Glomerular endothelial cell (primary cell): ENCODE measurements at regions not wholly inside any gene's neighbourhood (a gene's known extent, or its start where the extent isn't known, plus 50 kb on each side); places are given as distances from the start of the nearest gene placed in this dataset.
"Not testable (repeated sequence)": the region's sequence is repeated elsewhere in the genome, so short reads cannot be mapped to it uniquely, and the experiment has no call there.

Experiments used
- DNase-seq: peaks from one replicate; pipeline ENCODE4 v3.0.0-alpha.2; 2011; ENCODE audit warnings: low read depth, low spot score; ENCODE audit errors: extremely low read depth

DNA sequence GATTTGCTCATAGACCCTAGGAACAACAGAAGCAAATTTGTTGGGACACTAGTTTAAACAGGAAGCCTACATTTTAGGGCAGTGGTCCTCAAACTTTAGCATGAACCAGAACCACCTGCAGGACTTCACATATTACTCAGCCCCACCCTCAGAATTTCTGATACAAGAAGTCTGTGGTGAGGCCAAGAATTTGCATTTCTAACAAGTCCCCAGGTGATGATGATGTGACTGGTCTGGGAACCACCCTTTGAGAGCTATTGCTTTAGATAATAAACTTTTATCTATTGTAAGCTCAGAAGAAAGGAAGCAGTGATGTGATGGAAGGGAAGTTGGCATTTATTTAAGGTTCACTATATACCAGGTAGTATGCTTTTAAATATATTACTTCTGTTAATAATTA, 194.0 kb downstream of the FAM181B start:
- no peak for DNase-seq

DNA sequence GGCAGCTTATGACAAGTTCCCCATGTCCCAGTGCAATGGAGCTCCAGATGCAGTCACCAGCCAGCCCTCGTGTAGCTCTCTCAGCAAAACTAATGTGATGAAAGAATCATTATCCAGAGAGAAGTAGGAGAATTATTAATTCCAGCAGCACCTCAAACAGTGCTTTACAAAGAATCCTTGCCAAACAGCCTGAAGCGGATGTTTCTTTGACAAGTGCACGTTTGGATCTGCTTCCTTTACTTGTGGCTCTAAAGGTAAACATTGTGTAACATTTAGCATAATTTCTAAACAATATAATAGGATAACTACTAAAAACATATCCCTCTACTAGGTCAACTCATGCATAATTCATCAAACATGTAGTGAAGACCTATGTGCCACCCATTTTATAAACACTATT, 197.0 kb downstream of the FAM181B start:
- no peak for DNase-seq

DNA sequence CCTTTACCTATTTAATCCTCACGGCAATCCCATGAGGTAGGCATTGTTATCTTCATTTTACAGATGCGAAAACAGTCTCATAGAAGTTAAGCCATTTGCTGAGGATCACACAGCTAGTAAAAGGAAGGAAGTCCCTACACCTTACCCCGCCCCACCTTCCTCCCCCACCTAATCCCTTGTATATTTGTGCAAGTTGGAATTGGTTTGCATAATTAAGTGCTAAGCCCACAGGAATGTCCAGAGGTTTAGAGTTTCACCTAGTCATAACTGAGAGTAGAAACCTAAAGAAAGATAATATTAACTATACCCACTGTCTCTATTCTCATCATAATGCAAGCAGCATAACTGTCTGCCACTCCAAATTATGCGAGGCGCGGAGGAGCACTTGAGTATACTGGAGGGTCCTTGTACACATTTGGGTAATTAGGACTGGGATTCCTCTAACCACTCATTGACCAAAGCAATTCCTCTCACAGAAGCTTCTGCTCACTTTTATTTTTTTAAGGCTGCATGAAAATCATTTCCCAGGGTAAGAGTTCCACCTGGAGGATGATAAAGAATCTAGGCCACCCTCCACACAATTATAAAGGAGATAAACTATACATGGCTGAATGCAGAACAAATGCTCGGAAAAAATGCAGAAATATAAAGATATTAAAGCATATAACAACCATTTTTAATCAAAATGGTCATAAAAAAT, 199.9 kb downstream of the FAM181B start:
- DNase-seq = no peak

DNA sequence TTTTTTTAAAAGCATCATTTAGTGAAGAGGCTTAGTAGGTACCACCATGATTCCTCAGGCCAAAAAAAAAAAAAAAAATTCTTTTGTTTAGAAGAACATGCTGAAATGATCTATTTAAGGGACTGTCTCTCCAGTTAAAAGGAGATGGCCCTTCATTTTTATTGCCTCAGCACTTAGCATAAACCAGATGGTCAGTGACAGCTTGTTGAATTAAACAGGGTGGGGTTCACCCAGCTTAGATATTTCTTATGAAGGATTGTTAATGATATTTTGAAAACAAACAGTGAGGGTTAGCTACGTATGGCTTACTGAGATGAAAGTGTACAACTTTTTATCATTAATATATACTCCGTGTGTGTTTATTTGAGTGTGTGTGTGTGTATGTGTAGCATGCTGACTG, 203.7 kb downstream of the FAM181B start:
- DNase-seq = no peak

DNA sequence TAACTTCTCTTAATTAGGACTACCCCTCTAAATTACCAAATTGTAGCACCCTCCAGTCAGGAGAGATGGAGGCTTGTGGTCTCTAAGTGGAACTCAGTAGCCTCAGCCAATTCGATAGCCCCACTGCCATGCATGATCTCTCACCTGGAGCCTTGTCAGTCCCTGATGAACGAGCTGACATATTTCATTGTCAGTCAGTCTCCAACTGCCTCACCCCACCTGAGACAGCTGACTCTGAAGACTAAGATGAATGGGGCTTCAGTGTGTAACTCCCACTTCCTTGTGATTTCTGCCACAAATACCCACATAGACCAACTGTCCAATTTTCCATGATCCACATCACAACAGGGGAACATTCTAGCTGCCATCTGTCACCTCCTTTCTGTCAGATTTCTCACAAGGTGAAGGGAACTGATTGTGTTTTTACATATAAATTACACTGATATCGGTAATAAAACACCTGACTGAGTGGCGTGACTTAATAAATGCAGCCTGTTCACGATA, 206.5 kb downstream of the FAM181B start:
- DNase-seq = no peak

DNA sequence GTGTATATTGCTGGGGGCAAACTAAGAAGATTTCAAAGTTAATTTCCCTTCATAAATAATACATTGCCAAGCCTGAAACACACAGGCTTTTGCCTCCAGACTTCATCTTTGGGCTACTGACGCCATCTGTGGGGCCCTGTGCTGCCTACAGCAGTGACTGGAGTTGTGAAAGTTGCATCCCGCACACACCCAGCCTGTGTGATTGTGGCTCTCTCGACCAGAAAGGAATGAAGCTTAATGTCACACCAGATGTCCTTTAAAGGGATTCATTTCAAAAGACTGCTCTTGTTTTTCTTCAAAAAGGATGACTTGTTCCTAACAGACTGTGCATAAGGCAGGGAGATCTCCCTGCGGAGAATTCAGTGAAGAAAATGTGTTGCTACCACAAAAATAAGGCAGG, 210.5 kb downstream of the FAM181B start:
- DNase-seq = no peak

DNA sequence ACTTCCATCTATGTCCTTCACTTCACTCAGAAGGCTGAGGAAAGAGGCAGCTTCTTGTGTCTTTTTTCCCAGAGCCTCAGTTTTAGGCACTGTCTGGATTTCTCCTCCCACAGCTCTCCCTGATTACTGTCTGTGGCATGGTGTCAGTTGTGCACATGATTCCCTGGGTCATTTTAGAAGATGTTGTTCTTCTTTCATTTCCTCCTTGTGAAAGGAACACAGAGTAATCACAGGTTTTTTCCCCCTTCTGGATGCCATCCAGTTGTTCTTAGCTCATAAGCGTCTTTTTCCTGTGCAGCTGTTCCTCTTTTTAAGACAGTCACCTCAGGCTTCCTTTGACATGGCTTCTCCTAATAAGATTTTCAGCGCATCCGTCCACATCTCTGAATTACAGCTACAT, 212.2 kb downstream of the FAM181B start:
- no peak for DNase-seq

DNA sequence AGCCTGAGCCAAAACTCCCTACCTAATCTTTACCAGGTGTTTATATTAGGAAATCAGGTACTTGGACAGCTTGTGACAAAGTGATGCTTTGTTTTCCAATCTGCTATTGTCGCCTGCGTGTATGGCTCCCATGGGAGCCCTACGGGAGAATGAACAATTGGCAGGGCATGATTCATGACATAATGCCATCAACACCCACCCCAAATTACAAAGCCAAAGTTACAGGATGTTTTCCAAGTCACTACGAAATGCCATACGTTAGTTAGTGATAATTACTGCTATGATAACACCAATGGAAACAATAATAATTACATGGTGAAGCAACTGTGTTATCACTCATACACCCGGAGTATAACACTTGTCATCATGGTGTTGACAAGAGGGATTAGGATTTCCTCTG, 226.4 kb downstream of the FAM181B start:
- no peak for DNase-seq

DNA sequence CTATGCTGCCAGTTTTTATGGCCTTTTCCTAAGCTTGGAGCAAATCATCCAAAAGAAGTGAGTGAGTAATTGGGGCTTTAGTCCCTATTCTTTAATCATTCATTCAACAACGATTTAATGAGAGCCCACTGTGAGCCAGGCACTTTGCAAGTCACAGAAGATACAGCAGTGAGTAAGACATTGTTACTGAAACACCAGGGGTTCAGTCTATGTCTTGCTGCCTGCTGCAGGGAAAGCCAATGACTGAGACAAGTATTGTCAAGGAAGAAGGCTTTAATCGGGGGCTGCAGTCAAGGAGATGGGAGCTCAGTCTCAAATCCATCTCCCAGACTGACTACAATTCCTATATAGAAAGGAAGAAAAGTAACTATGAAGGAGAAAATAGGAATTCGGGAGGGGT, 228.3 kb downstream of the FAM181B start:
- DNase-seq = no peak

DNA sequence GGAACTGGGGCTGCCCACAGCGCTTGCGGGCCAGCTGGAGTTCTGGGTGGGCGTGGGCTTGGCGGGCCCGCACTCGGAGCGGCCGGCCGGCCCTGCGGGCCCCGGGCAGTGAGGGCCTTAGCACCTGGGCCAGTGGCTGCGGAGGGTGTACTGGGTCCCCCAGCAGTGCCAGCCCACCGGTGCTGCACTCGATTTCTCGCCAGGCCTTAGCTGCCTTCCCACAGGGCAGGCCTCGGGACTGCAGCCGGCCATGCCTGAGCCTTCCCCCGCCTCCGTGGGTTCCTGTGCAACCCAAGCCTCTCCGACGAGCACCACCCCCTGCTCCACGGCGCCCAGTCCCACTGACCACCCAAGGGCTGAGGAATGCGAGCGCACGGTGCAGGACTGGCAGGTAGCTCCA, 232.5 kb downstream of the FAM181B start:
- not testable (repeated sequence) for DNase-seq

DNA sequence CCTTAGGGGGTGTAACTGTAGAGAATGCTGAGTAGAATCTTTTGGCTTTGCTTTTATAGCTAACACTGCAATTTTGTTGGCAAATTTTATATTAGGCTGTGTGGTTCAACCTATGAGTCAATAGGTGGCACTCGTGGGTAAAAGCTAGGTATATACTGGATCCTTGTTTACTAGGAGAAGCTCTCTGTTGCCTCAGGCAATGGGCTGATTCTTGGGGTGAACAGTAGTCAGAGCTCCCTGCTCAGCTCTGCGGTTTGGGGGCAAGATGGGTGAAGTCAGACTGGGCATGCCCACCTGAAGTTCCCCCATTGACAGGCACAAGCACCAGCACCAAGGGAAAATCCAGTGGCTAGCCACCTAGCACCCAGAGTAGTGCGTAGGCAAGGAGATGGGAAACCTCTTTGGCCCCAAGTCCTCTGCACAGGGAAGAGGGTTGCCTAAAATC, 238.7 kb downstream of the FAM181B start:
- no peak for DNase-seq

DNA sequence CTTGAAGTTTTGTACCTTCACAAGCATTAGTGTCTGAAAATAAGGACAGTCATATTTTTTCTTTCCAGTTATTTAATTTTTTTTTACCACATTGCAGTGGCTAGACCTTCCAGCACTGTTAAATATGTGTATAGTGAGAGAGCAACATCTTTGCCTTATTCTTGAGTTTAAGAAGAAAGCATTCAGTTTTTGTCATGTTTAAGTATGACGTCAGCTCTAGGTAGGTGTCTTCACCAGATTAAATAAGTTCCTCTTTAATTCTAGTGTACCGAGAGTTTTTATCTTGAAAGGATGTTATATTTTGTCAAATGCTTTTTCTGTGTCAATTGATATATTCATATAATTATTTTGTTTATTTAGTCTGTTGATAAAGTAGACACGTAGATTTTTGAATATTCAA, 258.8 kb downstream of the FAM181B start:
- no peak for DNase-seq

DNA sequence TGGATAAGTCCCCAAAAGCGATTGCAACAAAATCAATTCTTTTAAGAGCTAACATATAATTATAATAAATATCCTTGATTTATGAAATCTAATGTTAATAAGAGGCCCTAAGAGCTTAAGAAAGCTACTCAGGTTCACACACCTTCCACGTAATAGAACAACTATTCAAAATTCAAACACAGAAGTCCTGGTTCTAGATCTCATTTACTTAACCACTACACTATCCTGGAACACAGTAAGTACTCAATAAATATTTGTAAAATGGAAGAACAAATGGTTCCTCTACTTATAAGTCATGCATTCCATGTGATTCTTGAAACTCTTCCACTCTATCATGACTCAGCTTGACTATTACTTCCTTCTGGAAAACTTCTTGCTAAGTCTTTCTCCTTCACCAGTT, 268.2 kb downstream of the FAM181B start:
- DNase-seq = no peak

DNA sequence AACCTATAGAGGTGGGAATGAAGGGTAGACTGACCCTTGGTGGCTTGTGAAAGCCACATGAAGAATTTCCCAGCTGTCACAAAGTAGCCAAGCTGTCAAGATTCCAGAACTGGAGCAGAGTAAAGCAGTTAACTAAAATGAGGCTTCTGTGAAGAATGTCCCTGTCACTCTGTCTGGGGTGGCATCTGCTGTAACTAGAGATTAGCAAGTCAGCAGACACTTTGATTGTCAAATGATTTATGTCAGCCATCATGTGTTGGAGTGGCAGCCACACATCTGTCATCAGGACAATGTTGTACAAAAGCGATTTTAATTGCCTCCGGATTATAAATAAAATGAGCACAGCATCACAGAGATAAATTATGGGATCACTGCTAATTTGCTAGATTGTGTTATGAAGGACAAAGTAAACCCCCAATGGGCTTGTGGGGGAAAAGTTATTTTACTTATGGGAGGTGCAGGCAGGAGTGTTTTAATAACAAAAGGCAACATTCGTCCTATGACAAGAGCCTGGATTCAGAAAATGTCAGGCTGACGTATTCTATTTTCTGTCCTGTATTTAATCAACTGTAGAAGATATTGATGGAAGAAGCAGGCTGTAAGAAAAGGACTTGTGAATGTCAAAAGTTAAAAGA, 270.9 kb downstream of the FAM181B start:
- DNase-seq = no peak

DNA sequence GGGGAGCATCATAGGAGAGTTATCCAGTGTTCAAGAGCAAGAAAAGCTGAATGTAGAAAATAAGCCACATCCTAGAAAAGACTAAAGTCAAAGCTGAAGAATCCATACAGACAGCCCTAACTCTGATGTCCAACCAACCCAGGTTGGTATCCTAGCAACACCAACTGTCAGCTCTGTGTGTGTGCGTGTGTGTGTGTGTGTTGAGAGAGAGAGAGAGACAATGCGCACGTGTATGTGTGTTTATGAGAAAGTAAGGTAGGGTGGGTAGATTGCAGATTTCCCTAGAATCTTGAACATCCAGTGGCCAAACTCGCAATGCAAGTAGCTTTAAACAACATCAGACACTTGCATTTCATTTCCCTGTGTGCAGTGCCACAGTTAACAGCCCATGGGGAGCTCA, 274.9 kb downstream of the FAM181B start:
- no peak for DNase-seq

DNA sequence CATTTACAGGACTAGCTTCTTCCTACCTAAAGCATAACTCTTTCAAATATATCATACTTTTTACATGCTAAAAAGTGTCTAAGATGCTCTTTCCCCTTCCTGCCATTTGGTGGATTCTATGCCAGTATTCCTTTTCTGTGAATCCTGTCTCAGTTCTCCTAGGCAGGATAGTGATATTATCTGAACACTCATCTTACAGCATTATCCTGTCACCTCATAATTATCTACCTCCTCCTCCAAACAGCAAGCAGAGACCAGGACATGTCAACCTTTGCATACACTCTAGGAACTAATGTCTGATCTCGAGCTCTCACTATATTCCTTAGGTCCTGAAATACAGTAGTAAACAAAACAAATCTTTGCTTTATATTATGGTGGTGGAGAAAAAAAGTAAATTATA, 275.5 kb downstream of the FAM181B start:
- no peak for DNase-seq

DNA sequence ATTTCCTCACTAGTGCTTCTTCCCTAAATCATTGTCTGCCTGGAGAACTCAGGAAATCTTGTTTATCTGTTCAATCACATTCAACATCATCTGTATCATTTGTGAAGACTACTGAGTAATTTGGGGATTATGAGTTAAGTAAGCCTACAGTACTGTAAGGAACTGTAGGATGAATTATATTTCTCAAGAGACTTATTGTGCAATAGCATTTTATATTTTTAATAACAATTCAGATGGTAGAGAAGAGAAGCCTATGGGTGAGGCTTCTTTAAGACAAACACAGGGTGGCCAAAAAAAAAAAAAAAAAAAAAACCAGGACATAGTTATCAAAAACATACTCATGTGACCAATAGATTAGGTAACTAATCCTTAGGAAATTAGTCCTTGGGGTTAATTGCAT, 282.7 kb downstream of the FAM181B start:
- no peak for DNase-seq

DNA sequence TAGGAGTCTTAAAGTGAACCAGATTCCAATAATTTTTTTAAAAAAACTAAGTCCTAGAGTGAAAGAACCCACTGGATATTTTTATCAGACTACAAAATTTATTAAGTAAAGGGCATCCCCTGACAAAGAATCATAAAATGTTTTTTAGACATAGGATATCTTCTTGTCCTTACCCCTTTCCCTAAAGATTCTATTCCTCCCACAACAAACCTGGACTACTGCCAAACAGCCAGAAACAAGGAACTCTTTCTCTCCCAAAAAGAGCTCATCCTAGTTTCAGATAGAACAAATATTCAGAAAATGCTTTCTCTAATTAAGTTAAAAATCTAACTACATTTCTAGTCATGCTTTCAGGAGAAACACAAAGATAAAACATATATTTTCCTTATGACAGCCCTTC, 327.1 kb downstream of the FAM181B start:
- no peak for DNase-seq

DNA sequence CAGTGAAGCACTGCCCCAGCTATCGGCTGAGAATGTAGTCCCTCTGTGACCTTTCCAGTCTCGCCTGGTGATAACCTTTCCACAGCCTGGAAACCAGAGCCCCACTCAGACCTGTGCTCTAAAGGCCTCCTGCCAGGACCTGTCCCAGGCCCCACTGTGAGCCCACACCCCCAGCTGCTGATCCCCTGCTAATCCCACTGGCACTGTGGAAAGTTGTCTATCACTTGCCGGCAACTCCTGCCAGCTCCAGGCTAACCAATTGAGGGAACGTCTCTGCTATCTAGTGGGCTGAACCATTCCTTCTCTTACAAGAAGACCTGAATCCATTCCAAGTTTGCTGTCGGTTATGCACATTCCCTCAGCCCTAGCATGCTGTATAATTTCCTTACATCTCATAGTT, 328.2 kb downstream of the FAM181B start:
- DNase-seq = no peak

DNA sequence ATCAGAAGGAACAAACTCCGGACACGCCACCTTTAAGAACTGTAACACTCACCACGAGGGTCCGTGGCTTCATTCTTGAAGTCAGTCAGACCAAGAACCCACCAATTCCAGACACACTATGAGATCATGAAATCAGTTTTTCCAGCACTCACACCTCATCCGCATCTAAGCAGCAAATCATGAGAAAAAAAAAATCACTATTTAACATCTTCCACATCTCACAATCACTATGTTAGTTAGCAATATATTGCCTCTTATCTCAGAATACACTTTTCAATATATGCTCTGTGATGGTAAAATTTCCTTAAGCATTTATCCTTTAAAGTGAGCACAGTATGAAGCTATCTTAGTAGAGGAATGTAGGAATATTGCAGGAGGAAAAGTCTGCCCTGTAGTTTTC, 328.7 kb downstream of the FAM181B start:
- no peak for DNase-seq

DNA sequence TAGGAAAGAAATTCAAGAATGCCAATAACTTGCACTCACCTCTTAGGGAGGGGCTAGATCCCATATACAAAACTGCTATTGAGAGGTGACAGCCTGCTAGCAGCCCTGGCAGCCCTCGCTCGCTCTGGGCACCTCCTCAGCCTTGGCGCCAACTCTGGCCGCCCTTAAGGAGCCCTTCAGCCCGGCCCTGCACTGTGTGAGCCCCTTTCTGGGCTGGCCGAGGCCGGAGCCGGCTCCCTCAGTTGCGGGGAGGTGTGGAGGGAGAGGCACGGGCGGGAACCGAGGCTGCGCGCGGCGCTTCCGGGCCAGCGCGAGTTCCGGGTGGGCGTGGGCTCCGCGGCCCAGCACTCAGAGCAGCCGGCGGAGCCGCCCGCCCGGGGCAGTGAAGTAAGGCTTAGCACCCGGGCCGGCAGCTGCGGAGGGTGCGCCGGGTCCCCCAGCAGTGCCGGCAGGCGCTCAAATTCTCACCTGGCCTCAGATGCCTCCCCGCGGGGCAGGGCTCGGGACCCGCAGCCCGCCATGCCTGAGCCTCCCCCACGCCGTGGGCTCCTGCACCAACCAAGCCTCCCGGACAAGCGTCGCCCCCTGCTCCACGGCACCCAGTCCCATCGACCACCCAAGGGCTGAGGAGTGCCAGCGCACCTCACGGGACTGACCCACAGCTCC, 329.9 kb downstream of the FAM181B start:
- no peak for DNase-seq

DNA sequence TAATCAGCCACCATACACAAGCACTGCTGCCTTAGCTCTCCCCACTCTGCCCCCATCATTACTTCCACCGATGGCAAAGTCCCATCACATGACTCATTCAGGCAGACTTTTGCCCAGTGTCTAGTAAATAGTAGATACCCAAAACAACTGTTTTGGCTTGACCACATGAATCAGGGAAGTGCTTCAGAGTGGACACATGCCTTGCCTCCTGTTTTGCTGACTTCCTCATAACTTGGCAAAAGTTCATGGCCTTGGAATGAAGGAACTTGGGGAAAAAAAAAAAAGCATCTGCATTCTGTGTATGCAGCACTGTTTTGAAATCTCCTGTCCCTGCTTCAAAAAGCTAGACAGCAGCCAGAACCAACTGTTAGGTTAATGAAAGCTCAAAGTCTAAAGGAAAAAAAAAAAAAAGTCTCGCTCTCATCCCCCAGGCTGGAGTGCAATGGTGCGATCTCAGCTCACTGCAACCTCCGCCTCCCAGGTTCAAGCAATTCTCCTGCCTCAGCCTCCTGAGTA, 335.3 kb downstream of the FAM181B start:
- DNase-seq = no peak
